ENCODE measurements at regions not wholly inside any gene's neighbourhood (a gene's known extent, or its start where the extent isn't known, plus 50 kb on each side); places are given as distances from the start of the nearest gene placed in this dataset.

- no peak for TF ChIP-seq SPI1 (IDR thresholded peaks at IDR 0.05; ENCODE audit: borderline replicate concordance, low read depth)
- TF ChIP-seq REST (IDR thresholded peaks at IDR 0.05; ENCODE audit: insufficient replicate concordance, low read depth), result no peak
- H3K27ac ChIP-seq (replicated peaks), result no peak overlapping the region
These were observed 120.8 kb downstream of the TYW3 start for GRCh38 chr1:74853756-74854155.

DNA sequence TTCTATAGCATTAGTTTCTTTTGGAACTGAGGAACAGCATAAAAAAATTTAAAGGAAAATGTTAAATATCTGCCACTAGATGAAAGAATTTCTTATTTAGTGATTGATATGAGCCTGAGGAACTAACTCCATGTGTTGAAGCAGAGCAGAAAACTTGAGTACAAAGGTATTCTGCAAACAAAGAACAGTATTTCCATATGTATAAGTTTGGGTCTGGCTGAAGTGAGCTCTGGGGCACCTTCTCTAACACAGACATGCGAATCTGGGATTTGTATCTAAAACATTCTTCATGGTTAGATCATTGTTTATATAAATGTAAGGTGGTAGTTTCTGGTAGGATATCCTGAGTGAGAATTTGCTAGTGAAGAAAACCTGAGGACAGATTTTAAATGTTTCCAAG lies 123.2 kb downstream of the TYW3 start:
- TF ChIP-seq CTCF (IDR thresholded peaks at IDR 0.05; ENCODE audit: insufficient read depth, low read length) (no peak), GABPA (IDR thresholded peaks at IDR 0.05; ENCODE audit: low read depth) (no peak), POLR2AphosphoS5 (IDR thresholded peaks at IDR 0.05; ENCODE audit: low read depth) (no peak)
- Histone ChIP-seq H3K27me3 (ENCODE audit: insufficient read depth, poor library complexity, severe bottlenecking) (no peaks in the 10 kb centered on the region), H3K27ac (replicated peaks) (no peak overlapping the region), H3K4me3 (replicated peaks; ENCODE audit: insufficient read depth, low read length) (no peak overlapping the region)
- DNase-seq (ENCODE audit: low read depth in 1 of 2, low spot score in 1 of 2), result no peak

More at GRCh38 chr1:74853756-74854155, 120.8 kb downstream of the TYW3 start:
- no peak overlapping the region for H3K4me3 ChIP-seq (replicated peaks; ENCODE audit: insufficient read depth, low read length)
- no peak for DNase-seq (ENCODE audit: low read depth in 1 of 2, low spot score in 1 of 2)
- no peaks in the 10 kb centered on the region for H3K27me3 ChIP-seq (ENCODE audit: insufficient read depth, poor library complexity, severe bottlenecking)

DNA sequence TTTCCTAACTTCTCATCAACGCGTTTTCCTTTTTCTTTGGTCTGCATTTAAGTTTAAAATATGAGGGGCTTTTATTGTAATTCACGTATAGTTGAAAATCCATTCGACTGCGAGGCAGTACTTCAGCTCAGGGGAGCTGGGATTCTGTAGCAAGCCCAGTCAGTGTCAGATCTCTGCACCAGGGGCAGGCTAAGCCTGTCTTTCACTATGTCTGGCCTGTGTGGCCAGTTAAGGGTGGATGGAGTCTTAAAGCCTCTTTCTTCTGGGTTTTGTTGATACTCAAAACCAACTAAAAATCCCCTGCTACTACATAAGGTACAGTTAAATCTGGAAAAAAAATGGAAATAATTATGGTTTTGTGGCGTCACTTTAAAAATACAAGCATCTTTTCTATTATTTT lies 124.7 kb downstream of the TYW3 start:
- no peak for TF ChIP-seq GABPA (IDR thresholded peaks at IDR 0.05; ENCODE audit: low read depth)
- Histone ChIP-seq H3K27ac (replicated peaks) (no peak overlapping the region), H3K27me3 (ENCODE audit: insufficient read depth, poor library complexity, severe bottlenecking) (no peaks in the 10 kb centered on the region), H3K4me3 (replicated peaks; ENCODE audit: insufficient read depth, low read length) (no peak overlapping the region)
- DNase-seq (ENCODE audit: low read depth in 1 of 2, low spot score in 1 of 2), result no peak

- no peak for TF ChIP-seq SPI1 (IDR thresholded peaks at IDR 0.05; ENCODE audit: borderline replicate concordance, low read depth)
- Histone ChIP-seq H3K27me3 (ENCODE audit: insufficient read depth, poor library complexity, severe bottlenecking) (no peaks in the 10 kb centered on the region), H3K4me3 (replicated peaks; ENCODE audit: insufficient read depth, low read length) (no peak overlapping the region), H3K27ac (replicated peaks) (no peak overlapping the region)
- DNase-seq (ENCODE audit: low read depth in 1 of 2, low spot score in 1 of 2), result no peak
These were observed 125.2 kb downstream of the TYW3 start for GRCh38 chr1:74858136-74858535.

DNA sequence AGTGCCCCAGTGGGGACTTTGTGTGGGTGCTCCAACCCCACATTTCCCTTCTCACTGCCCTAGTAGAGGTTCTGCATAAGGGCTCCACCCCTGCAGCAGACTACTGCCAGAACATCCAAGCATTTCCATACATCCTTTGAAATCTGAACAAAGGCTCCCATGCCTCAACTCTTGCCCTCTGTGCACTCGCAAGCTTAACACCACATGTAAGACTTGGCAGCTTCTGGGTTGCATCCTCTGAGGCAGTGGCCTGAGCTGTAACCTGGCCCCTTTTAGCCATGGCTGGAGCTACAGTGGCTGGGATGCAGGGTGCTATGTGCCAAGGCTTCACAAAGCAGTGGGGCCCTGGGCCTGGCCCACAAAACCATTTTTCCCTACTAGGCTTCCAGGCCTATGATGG lies 128.9 kb downstream of the TYW3 start:
- H3K27ac ChIP-seq (replicated peaks), result no peak overlapping the region
- H3K27me3 ChIP-seq (ENCODE audit: insufficient read depth, poor library complexity, severe bottlenecking), result no peaks in the 10 kb centered on the region
- TF ChIP-seq CTCF (IDR thresholded peaks at IDR 0.05; ENCODE audit: insufficient read depth, low read length) (no peak), GABPA (IDR thresholded peaks at IDR 0.05; ENCODE audit: low read depth) (no peak), REST (IDR thresholded peaks at IDR 0.05; ENCODE audit: insufficient replicate concordance, low read depth) (no peak), SPI1 (IDR thresholded peaks at IDR 0.05; ENCODE audit: borderline replicate concordance, low read depth) (no peak), POLR2AphosphoS5 (IDR thresholded peaks at IDR 0.05; ENCODE audit: low read depth) (no peak)
- H3K4me3 ChIP-seq (replicated peaks; ENCODE audit: insufficient read depth, low read length), result no peak overlapping the region
- DNase-seq (ENCODE audit: low read depth in 1 of 2, low spot score in 1 of 2), result no peak

Measured in HL-60 (cell line).